Mucosa of descending colon (tissue), 3 donors: ENCODE measurements at regions not wholly inside any gene's neighbourhood (a gene's known extent, or its start where the extent isn't known, plus 50 kb on each side); places are given as distances from the start of the nearest gene placed in this dataset.

Experiments used
- ATAC-seq: fragments of 200-7000 bp; cut with Tn5 transposase; one replicate; pipeline ENCODE4 v1.9.1; 2020; ENCODE audit warnings: mild to moderate bottlenecking, moderate library complexity
- DNase-seq, 3 donors: peaks; one replicate each; pipeline ENCODE4 v3.0.0-alpha.2; 2020
- H3K36me3 ChIP-seq: fragments of 200-600 bp; one replicate; pipeline ENCODE4 v1.8.0; 2021; ENCODE audit warnings: low read depth, mild to moderate bottlenecking
- H3K4me1 ChIP-seq: fragments of 200-600 bp; one replicate; pipeline ENCODE4 v1.8.0; 2021; ENCODE audit warnings: low read depth, mild to moderate bottlenecking
- H3K4me3 ChIP-seq: fragments of 200-600 bp; one replicate; pipeline ENCODE4 v1.8.0; 2021; ENCODE audit warnings: mild to moderate bottlenecking
- H3K9me3 ChIP-seq: fragments of 200-600 bp; one replicate; pipeline ENCODE4 v1.8.0; 2021; ENCODE audit warnings: mild to moderate bottlenecking
- CTCF ChIP-seq: fragments of 200-600 bp; IDR thresholded peaks from one replicate; pipeline ENCODE4 v1.8.0; 2022; ENCODE audit warnings: antibody characterized with exemption, mild to moderate bottlenecking
- intact Hi-C, 2 donors: fragments of 100-400 bp; cut with DNase I in 1 of 2; cut with micrococcal nuclease in 1 of 2; formaldehyde crosslinking; loops; one replicate each; pipeline versions ENCODE4 v1.11.0 to v1.11.1; 2022; cut with DNase I, micrococcal nuclease
- donor health status: DM: no; HTN: no; CAD: no; lungs with moderate emphysema.
- donor health status: DM: no; HTN: no; CAD: no.
- donor health status: DM: no; HTN: yes; CAD: no.

GRCh38 chr19:27751044-27751391 lies 1461.9 kb downstream of the UQCRFS1 start:
- Histone ChIP-seq H3K9me3 (peaks cover 6% of the 10 kb centered on the region), H3K36me3 (no peaks in the 10 kb centered on the region), H3K4me1 (no peaks in the 10 kb centered on the region), H3K4me3 (no peak overlapping the region)
- intact Hi-C loops = no loop called here
- ATAC-seq (no peak), DNase-seq (no peak)
- no peak for TF ChIP-seq CTCF

- H3K4me3 ChIP-seq = no peak overlapping the region
- TF ChIP-seq CTCF = no peak
- H3K4me1 ChIP-seq = no peaks in the 10 kb centered on the region
- intact Hi-C loops = no loop called here
- H3K36me3 ChIP-seq = no peaks in the 10 kb centered on the region
- no peak for ATAC-seq
- DNase-seq = no peak
- H3K9me3 ChIP-seq = peaks cover 6% of the 10 kb centered on the region
These were observed 1462.4 kb downstream of the UQCRFS1 start for GRCh38 chr19:27750391-27751043.

- Histone ChIP-seq H3K36me3 (no peaks in the 10 kb centered on the region), H3K9me3 (peaks cover 6% of the 10 kb centered on the region), H3K4me1 (no peaks in the 10 kb centered on the region), H3K4me3 (no peak overlapping the region)
- DNase-seq (no peak), ATAC-seq (no peak)
- TF ChIP-seq CTCF = no peak
- intact Hi-C loops = no loop called here
These were observed 1464.3 kb downstream of the UQCRFS1 start for GRCh38 chr19:27748551-27749152.

- Histone ChIP-seq H3K4me1 (no peaks in the 10 kb centered on the region), H3K4me3 (no peak overlapping the region), H3K36me3 (no peaks in the 10 kb centered on the region), H3K9me3 (peaks cover 3% of the 10 kb centered on the region)
- ATAC-seq (no peak), DNase-seq (peak in 2 of 3 donors; percentile 1 to 34)
- no peak for TF ChIP-seq CTCF
- intact Hi-C loops = no loop called here
These were observed 1466.1 kb downstream of the UQCRFS1 start for GRCh38 chr19:27746691-27747380.

- intact Hi-C loops = no loop called here
- no peaks in the 10 kb centered on the region for H3K36me3 ChIP-seq
- H3K4me3 ChIP-seq = no peak overlapping the region
- H3K9me3 ChIP-seq = peaks cover 3% of the 10 kb centered on the region
- TF ChIP-seq CTCF = no peak
- DNase-seq = no peak
- no peaks in the 10 kb centered on the region for H3K4me1 ChIP-seq
- no peak for ATAC-seq
These were observed 1466.9 kb downstream of the UQCRFS1 start for GRCh38 chr19:27745978-27746542.
